Neuronal stem cell (in vitro differentiated cells): ENCODE measurements at regions not wholly inside any gene's neighbourhood (a gene's known extent, or its start where the extent isn't known, plus 50 kb on each side); places are given as distances from the start of the nearest gene placed in this dataset.

ENCODE experiments used
- DNase-seq: peaks from one replicate; pipeline ENCODE4 v3.0.0-alpha.2; 2013; ENCODE audit warnings: low spot score
- H2AFZ ChIP-seq: one replicate; pipeline ENCODE4 v1.6.1; 2013; ENCODE audit warnings: mild to moderate bottlenecking, low read length, inconsistent platforms
- H2AK5ac ChIP-seq: 2 replicates; pipeline ENCODE4 v1.6.1; 2013; ENCODE audit warnings: low read depth, mild to moderate bottlenecking, inconsistent platforms, low read length, moderate library complexity, mixed read lengths
- H2BK120ac ChIP-seq: 2 replicates; pipeline ENCODE4 v1.6.1; 2013; ENCODE audit warnings: low read depth, mild to moderate bottlenecking, inconsistent platforms, low read length, moderate library complexity, mixed read lengths
- H2BK12ac ChIP-seq: one replicate; pipeline ENCODE4 v1.6.1; 2013; ENCODE audit warnings: low read length, inconsistent platforms
- H2BK15ac ChIP-seq: 2 replicates; pipeline ENCODE4 v1.6.1; 2013; ENCODE audit warnings: mild to moderate bottlenecking, low read length, inconsistent platforms, mixed read lengths
- H2BK5ac ChIP-seq: one replicate; pipeline ENCODE4 v1.6.1; 2013; ENCODE audit warnings: inconsistent platforms, mild to moderate bottlenecking, low read length, moderate library complexity
- H3K14ac ChIP-seq: one replicate; pipeline ENCODE4 v1.6.1; 2013; ENCODE audit warnings: low read length, inconsistent platforms
- H3K18ac ChIP-seq: 2 replicates; pipeline ENCODE4 v1.6.1; 2013; ENCODE audit warnings: low read length, inconsistent platforms
- H3K23ac ChIP-seq: 2 replicates; pipeline ENCODE4 v1.6.1; 2013; ENCODE audit warnings: low read depth, mild to moderate bottlenecking, mixed read lengths, low read length, inconsistent platforms; ENCODE audit not compliant: poor library complexity
- H3K27ac ChIP-seq: replicated peaks from 3 replicates; pipeline ENCODE4 v1.5.1; 2013; ENCODE audit warnings: low read length, inconsistent platforms
- H3K27me3 ChIP-seq, 3 experiments: 2 replicates each; pipeline ENCODE4 v1.6.1; 2013; ENCODE audit warnings: low read length in 3 of 3, mild to moderate bottlenecking in 2 of 3, inconsistent platforms in 1 of 3, low read depth in 1 of 3, mixed read lengths in 1 of 3, moderate library complexity in 1 of 3; ENCODE audit not compliant: control insufficient read depth in 3 of 3, insufficient read depth in 3 of 3
- H3K36me3 ChIP-seq, 2 donors: replicated peaks in 1 of 2; 2 replicates each; pipeline ENCODE4 v1.6.1; 2013; ENCODE audit warnings: low read length in 2 of 2; ENCODE audit not compliant: control insufficient read depth in 2 of 2, insufficient read depth in 2 of 2
- H3K4ac ChIP-seq: 2 replicates; pipeline ENCODE4 v1.6.1; 2013; ENCODE audit warnings: inconsistent platforms, mild to moderate bottlenecking, low read length, moderate library complexity
- H3K4me1 ChIP-seq, 2 donors: 1 replicate in 1 of 2; 2 replicates in 1 of 2; pipeline ENCODE4 v1.6.1; 2013; ENCODE audit warnings: low read length in 2 of 2, low read depth in 1 of 2; ENCODE audit not compliant: control insufficient read depth in 2 of 2, insufficient read depth in 1 of 2
- H3K4me2 ChIP-seq: one replicate; pipeline ENCODE4 v1.6.1; 2013; ENCODE audit warnings: mild to moderate bottlenecking, low read length, inconsistent platforms; ENCODE audit not compliant: insufficient read depth, poor library complexity, severe bottlenecking
- H3K4me3 ChIP-seq, 2 donors: 2 replicates each; pipeline ENCODE4 v1.5.1; 2013; ENCODE audit warnings: low read length in 2 of 2, mild to moderate bottlenecking in 2 of 2, inconsistent platforms in 1 of 2, moderate library complexity in 1 of 2
- H3K79me1 ChIP-seq: one replicate; pipeline ENCODE4 v1.6.1; 2013; ENCODE audit warnings: low read depth, mild to moderate bottlenecking, inconsistent platforms, low read length, moderate library complexity
- H3K9ac ChIP-seq: one replicate; pipeline ENCODE4 v1.6.1; 2013; ENCODE audit warnings: mild to moderate bottlenecking, low read depth, low read length, inconsistent platforms; ENCODE audit not compliant: poor library complexity
- H3K9me3 ChIP-seq, 2 donors: replicated peaks in 1 of 2; 2 replicates each; pipeline versions ENCODE3 to v1.6.1; 2013; ENCODE audit warnings: low read length in 2 of 2, mild to moderate bottlenecking in 2 of 2, inconsistent platforms in 1 of 2, low read depth in 1 of 2, mixed read lengths in 1 of 2, moderate library complexity in 1 of 2; ENCODE audit not compliant: control insufficient read depth in 2 of 2, insufficient read depth in 1 of 2
- H4K8ac ChIP-seq: one replicate; pipeline ENCODE4 v1.6.1; 2013; ENCODE audit warnings: low read depth, mild to moderate bottlenecking, inconsistent platforms, low read length, moderate library complexity
- H4K91ac ChIP-seq: one replicate; pipeline ENCODE4 v1.6.1; 2013; ENCODE audit warnings: low read length, low read depth, mild to moderate bottlenecking, inconsistent platforms; ENCODE audit not compliant: poor library complexity
- WGBS, 2 donors: extraction: QIAGEN DNeasy Blood & Tissue Kit; methylation state at CpG; one replicate each; pipeline ENCODE4 v1.1.7; 2013; ENCODE audit warnings: missing lambda C conversion rate in 2 of 2, mixed read lengths in 1 of 2; ENCODE audit not compliant: insufficient read length in 2 of 2, insufficient replicate concordance in 1 of 2; ENCODE audit errors: extremely low coverage in 2 of 2; 5-methylcytosine and 5-hydroxymethylcytosine counted together

DNA sequence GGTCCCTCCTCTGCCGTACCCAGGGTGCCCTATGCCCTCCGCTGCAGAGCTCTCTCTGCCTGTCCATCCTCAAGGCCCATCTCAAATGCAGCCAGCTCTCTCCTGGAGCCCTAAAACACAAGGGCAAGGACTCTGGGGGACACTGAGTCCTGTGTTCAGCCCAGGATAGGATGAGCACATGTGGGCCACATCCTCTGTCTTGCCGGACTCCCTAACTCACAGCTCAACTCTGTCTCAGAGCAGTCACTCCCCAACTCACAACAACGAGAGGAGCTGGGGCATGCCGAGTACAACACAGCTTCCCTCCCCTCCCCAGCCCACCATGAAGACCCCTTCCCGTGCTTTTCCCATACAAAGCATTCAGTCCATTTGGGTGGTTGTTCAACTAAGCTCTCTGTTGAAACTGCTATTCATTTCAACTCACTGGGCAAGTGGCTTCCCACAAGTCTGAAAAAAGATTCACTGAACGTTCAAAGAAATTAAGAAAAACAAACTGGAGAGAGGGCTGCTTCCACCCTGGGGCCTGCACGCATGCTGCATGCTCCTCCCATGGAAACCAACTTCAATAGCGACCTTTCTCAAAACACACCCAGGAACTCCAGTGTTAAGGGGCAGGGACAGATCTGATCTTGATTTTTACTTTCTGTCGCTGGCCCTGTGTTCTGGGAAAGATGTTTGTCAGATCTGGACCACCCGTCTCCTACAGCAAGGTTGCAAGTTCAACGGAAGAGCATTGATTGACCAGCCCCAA lies 124.3 kb upstream of the IGF1R start:
- no peak overlapping the region for H4K8ac ChIP-seq
- H3K9ac ChIP-seq = no peak overlapping the region
- H3K79me1 ChIP-seq = peaks cover 1% of the 10 kb centered on the region
- H3K23ac ChIP-seq = no peak overlapping the region
- no peak overlapping the region for H3K4me2 ChIP-seq
- peak overlapping the region; percentile 83 for H2AFZ ChIP-seq
- no peaks in the 10 kb centered on the region for H3K9me3 ChIP-seq
- H4K91ac ChIP-seq = no peak overlapping the region
- H3K36me3 ChIP-seq = no peaks in the 10 kb centered on the region
- no CpG with 5 or more reads among the region's 12 CpGs for WGBS, 2 donors
- H3K27ac ChIP-seq = no peak overlapping the region
- DNase-seq = no peak
- H2BK120ac ChIP-seq = no peak overlapping the region
- no peak overlapping the region for H2BK5ac ChIP-seq
- peak overlapping the region in 1 of 2 donors; percentile 3 for H3K4me3 ChIP-seq
- peaks cover 8 to 11% of the 10 kb centered on the region in 2 donors for H3K4me1 ChIP-seq
- peak overlapping the region; percentile 56 for H2BK15ac ChIP-seq
- H3K27me3 ChIP-seq = peaks cover 0 to 4% (median 0%) of the 10 kb centered on the region in 3 experiments
- no peak overlapping the region for H2AK5ac ChIP-seq
- H2BK12ac ChIP-seq = no peak overlapping the region
- H3K18ac ChIP-seq = peak overlapping the region; percentile 33
- no peak overlapping the region for H3K4ac ChIP-seq
- H3K14ac ChIP-seq = no peak overlapping the region

DNA sequence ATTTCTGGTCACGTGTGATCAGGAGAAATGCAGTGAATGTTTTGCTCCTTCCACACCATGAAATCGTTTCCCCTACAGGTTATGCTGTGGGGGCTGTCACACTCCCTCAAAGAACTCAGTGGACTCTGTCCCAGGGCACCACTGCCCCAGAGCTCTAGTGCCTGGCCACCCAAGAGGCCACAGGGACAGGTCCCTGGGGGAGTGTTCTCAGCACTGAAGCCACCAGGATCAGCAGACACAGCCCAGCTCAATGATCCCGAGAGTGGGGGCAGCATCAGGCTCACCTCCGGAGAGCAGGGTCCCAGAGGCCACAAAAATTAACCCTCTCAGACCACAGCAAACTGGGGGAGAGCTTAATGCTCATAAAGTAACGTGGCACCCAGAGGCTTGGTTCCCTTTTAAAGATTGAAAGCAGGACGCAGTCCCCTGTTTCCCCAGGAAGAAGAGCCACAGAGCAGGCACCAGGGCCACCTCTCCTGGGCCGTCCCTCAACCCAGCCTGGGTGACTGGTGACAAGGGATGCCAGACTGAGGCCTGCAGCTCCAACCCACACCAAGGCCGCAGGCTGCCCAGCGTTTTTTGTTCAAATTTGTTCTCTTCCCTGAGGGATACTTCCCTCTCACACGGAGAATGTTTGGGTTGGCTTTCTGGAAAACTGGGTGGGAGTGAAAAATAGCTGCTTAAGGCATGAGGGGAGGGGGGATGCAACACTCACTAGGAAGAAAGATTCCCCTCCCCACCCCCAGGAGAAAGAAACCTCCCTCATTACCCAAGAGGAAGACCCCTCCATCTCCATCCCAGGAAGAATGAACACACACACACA lies 123.3 kb upstream of the IGF1R start:
- Histone ChIP-seq H3K36me3 (no peaks in the 10 kb centered on the region), H2BK15ac (no peak overlapping the region), H3K4me3 (no peak overlapping the region), H3K27me3 (peaks cover 0 to 6% (median 0%) of the 10 kb centered on the region in 3 experiments), H3K4me2 (no peak overlapping the region), H3K14ac (no peak overlapping the region), H3K79me1 (peaks cover 1% of the 10 kb centered on the region), H2AFZ (peak overlapping the region; percentile 83), H2AK5ac (no peak overlapping the region), H2BK5ac (no peak overlapping the region), H3K4me1 (peaks cover 8 to 11% of the 10 kb centered on the region in 2 donors), H3K27ac (no peak overlapping the region), H3K4ac (no peak overlapping the region), H2BK120ac (no peak overlapping the region), H3K18ac (peak overlapping the region; percentile 46), H4K91ac (no peak overlapping the region), H2BK12ac (no peak overlapping the region), H3K9me3 (no peaks in the 10 kb centered on the region), H4K8ac (no peak overlapping the region), H3K9ac (no peak overlapping the region), H3K23ac (no peak overlapping the region)
- no CpG with 5 or more reads among the region's 10 CpGs for WGBS, 2 donors
- DNase-seq = no peak

DNA sequence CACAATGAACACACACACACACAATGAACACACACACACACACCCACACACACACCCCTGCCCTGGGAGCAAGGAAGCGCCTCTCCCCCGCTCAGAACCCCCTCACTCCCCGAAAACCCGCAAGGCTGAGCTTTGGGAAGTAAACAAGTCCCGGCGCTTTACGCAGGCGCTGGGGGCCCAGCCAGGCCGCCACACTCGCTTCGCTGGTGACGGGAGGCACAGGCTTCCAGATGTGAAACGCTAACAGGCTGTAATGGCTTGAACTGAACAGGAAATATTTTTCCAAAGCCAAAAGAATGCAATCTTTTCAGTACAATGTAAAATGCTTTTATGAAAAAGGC lies 122.7 kb upstream of the IGF1R start:
- H3K4me1 ChIP-seq = peaks cover 8 to 11% of the 10 kb centered on the region in 2 donors
- no peak overlapping the region for H2BK15ac ChIP-seq
- no peak overlapping the region for H3K23ac ChIP-seq
- no CpG with 5 or more reads among the region's 13 CpGs for WGBS, 2 donors
- H2BK5ac ChIP-seq = no peak overlapping the region
- H3K27ac ChIP-seq = no peak overlapping the region
- H2BK120ac ChIP-seq = no peak overlapping the region
- no peak overlapping the region for H3K4ac ChIP-seq
- H4K91ac ChIP-seq = no peak overlapping the region
- no peak overlapping the region for H2AK5ac ChIP-seq
- no peak overlapping the region for H3K4me3 ChIP-seq
- H2BK12ac ChIP-seq = no peak overlapping the region
- no peak overlapping the region for H3K14ac ChIP-seq
- no peak overlapping the region for H4K8ac ChIP-seq
- no peaks in the 10 kb centered on the region for H3K9me3 ChIP-seq
- peaks cover 0 to 6% (median 0%) of the 10 kb centered on the region in 3 experiments for H3K27me3 ChIP-seq
- no peak overlapping the region for H2AFZ ChIP-seq
- H3K9ac ChIP-seq = no peak overlapping the region
- H3K4me2 ChIP-seq = no peak overlapping the region
- no peak for DNase-seq
- peak overlapping the region; percentile 46 for H3K18ac ChIP-seq
- no peaks in the 10 kb centered on the region for H3K36me3 ChIP-seq
- H3K79me1 ChIP-seq = peaks cover 1% of the 10 kb centered on the region

DNA sequence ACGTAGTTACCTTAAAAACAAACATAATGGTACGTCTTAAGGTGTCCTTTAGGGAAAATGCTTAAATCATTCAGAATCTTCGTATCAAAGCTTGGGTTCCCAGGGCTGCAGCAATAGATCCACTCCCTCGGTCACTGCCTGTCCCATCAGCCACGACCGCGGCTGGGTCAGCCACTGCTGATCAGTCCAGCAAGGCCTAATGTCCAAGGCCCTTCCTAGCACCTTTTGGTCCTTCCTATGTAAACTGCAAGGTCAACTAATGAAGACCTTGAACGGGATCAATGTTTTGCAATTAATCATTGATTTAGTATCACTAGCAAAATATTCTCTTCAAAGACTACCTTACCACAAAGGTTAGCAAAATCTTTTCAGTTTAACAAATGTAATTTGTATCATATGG lies 122.2 kb upstream of the IGF1R start:
- Histone ChIP-seq H3K27ac (no peak overlapping the region), H3K4me2 (no peak overlapping the region), H2BK12ac (no peak overlapping the region), H3K14ac (no peak overlapping the region), H3K18ac (no peak overlapping the region), H2BK15ac (no peak overlapping the region), H2BK5ac (no peak overlapping the region), H4K8ac (no peak overlapping the region), H3K4ac (no peak overlapping the region), H2AK5ac (no peak overlapping the region), H3K9me3 (no peaks in the 10 kb centered on the region), H3K23ac (no peak overlapping the region), H3K9ac (no peak overlapping the region), H3K4me3 (no peak overlapping the region), H3K79me1 (peaks cover 1% of the 10 kb centered on the region), H2BK120ac (no peak overlapping the region), H3K4me1 (peaks cover 8 to 11% of the 10 kb centered on the region in 2 donors), H3K27me3 (peaks cover 0 to 6% (median 0%) of the 10 kb centered on the region in 3 experiments), H4K91ac (no peak overlapping the region), H3K36me3 (no peaks in the 10 kb centered on the region), H2AFZ (no peak overlapping the region)
- no CpG with 5 or more reads among the region's 8 CpGs for WGBS, 2 donors
- DNase-seq = no peak
